HG02973 (cell line): ENCODE measurements at regions not wholly inside any gene's neighbourhood (a gene's known extent, or its start where the extent isn't known, plus 50 kb on each side); places are given as distances from the start of the nearest gene placed in this dataset.

ENCODE experiments used
- ATAC-seq: cut with Tn5 transposase; IDR thresholded peaks from one replicate; pipeline ENCODE4 v1.9.1; 2021; ENCODE audit warnings: moderate library complexity; ENCODE audit not compliant: unreplicated experiment

- no peak for ATAC-seq
Measured at GRCh38 chr5:63894690-63895089, 67.6 kb downstream of the HTR1A start.

- ATAC-seq, result no peak
Measured at GRCh38 chr5:63878788-63879187, 83.5 kb downstream of the HTR1A start.

GRCh38 chr5:63877961-63878360 is 84.3 kb downstream of the HTR1A start:
- ATAC-seq, result no peak

GRCh38 chr5:63860379-63860778 is 101.9 kb downstream of the HTR1A start:
- ATAC-seq, result no peak

- no peak for ATAC-seq
Measured at GRCh38 chr5:63854076-63854475, 108.2 kb downstream of the HTR1A start.

GRCh38 chr5:63843190-63843589 is 119.1 kb downstream of the HTR1A start:
- no peak for ATAC-seq

- no peak for ATAC-seq
Measured at GRCh38 chr5:63837437-63837836, 124.8 kb downstream of the HTR1A start.

- no peak for ATAC-seq
Measured at GRCh38 chr5:63831381-63831780, 130.9 kb downstream of the HTR1A start.

GRCh38 chr5:63825984-63826383 is 136.3 kb downstream of the HTR1A start:
- ATAC-seq, result no peak

- no peak for ATAC-seq
Measured at GRCh38 chr5:63823583-63823982, 138.7 kb downstream of the HTR1A start.

- no peak for ATAC-seq
Measured at GRCh38 chr5:63822614-63823013, 139.6 kb downstream of the HTR1A start.

GRCh38 chr5:63820577-63820976 is 141.7 kb downstream of the HTR1A start:
- no peak for ATAC-seq

GRCh38 chr5:63812693-63813092 is 149.6 kb downstream of the HTR1A start:
- ATAC-seq, result no peak

GRCh38 chr5:63811961-63812360 is 150.3 kb downstream of the HTR1A start:
- ATAC-seq, result no peak

- no peak for ATAC-seq
Measured at GRCh38 chr5:63811286-63811685, 151.0 kb downstream of the HTR1A start.

- no peak for ATAC-seq
Measured at GRCh38 chr5:63805151-63805550, 157.1 kb downstream of the HTR1A start.

GRCh38 chr5:63803165-63803564 is 159.1 kb downstream of the HTR1A start:
- no peak for ATAC-seq

- ATAC-seq, result no peak
Measured at GRCh38 chr5:63794979-63795378, 167.3 kb downstream of the HTR1A start.

GRCh38 chr5:63794296-63794695 is 167.9 kb downstream of the HTR1A start:
- ATAC-seq, result no peak

GRCh38 chr5:63774939-63775338 is 187.3 kb downstream of the HTR1A start:
- ATAC-seq, result peak; percentile 65

GRCh38 chr5:63768221-63768620 is 194.0 kb downstream of the HTR1A start:
- ATAC-seq, result no peak

GRCh38 chr5:63760965-63761364 is 201.3 kb downstream of the HTR1A start:
- ATAC-seq, result no peak

- peak; percentile 60 for ATAC-seq
Measured at GRCh38 chr5:63743096-63743798, 219.0 kb downstream of the HTR1A start.
